Stimulated activated naive CD4-positive, alpha-beta T cell (primary cell): ENCODE measurements at regions not wholly inside any gene's neighbourhood (a gene's known extent, or its start where the extent isn't known, plus 50 kb on each side); places are given as distances from the start of the nearest gene placed in this dataset.

Experiments
- DNase-seq, 6 experiments: peaks; one replicate each; lab custom pipeline; 2025; lab: John Stamatoyannopoulos, UW

DNA sequence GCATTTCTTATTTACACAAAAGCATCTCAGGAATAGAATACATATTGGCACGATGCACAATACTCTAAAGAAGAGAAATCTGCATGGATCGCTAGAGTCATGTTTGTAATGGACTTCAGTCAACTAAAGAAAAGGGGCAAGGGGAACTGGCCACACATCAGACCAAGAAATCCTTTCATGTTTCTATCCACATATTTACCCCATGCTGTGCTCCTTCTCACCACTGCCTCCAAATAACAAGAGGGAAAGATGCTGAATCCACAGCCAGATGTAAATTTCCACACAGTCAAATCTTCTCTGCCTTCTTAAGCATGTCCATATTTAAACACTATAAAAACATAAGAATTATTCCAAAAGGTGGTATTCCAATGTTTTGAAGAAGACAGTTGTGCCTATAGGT, 67.6 kb downstream of the COX18 start:
- DNase-seq = no peak

DNA sequence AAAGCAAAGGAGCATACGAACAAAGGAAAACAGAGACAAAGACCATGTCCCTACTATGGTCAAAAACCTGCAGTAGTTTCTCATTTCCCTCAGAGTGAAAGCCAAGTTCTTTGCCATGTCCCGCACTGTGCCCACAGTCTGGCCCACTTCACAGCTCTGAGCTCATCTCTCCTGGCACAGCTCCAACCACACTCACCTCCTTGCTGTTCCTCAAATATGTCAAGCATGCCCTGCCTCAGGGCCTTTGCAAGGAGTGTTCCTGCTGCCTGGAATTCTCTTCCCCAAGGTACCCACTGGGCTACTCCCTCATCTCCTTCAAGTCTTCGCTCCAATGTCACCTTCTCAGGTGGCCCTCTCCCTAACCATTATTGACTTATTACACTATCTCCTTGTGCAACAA, 72.1 kb downstream of the COX18 start:
- no peak for DNase-seq

DNA sequence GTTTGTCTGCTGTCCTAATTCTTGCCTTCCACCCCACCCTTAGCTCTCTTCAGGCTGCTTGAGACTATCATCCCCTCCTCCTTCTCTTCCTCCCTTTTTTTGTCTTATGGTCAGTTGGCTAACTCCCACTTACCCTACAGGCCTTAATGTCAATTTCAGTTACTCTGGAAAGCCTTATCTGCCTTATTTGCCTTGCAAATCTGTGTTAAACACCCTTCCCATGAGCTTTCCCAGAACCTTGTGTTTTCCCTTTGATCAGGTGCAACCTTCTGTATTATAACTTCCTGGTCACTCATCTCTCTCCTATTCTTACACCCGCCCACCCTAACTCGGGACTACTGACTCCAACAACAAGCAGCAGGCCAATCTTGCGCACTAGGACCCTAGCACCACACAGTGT, 74.8 kb downstream of the COX18 start:
- no peak for DNase-seq

DNA sequence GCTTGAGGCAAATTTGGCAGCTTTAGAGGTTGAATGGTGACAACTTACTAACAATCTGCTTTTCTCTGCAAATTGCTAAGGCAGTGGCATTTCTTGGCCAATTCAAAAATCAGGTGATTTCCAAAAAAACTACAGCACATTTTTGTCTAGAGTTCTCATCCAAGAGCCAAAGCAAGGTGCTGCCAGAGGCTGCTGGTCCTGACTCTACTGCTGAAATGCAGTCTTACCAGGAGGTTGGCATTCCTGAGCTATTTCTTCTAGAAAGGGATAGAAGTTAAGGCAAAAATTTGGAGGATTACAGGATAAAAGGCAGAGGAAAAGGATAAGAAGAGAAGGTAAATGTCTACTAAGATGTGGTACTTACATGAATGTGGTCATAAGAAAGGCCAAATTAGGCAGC, 75.6 kb downstream of the COX18 start:
- no peak for DNase-seq

- no peak for DNase-seq
Measured at GRCh38 chr4:72991873-72992272, 77.6 kb downstream of the COX18 start.

DNA sequence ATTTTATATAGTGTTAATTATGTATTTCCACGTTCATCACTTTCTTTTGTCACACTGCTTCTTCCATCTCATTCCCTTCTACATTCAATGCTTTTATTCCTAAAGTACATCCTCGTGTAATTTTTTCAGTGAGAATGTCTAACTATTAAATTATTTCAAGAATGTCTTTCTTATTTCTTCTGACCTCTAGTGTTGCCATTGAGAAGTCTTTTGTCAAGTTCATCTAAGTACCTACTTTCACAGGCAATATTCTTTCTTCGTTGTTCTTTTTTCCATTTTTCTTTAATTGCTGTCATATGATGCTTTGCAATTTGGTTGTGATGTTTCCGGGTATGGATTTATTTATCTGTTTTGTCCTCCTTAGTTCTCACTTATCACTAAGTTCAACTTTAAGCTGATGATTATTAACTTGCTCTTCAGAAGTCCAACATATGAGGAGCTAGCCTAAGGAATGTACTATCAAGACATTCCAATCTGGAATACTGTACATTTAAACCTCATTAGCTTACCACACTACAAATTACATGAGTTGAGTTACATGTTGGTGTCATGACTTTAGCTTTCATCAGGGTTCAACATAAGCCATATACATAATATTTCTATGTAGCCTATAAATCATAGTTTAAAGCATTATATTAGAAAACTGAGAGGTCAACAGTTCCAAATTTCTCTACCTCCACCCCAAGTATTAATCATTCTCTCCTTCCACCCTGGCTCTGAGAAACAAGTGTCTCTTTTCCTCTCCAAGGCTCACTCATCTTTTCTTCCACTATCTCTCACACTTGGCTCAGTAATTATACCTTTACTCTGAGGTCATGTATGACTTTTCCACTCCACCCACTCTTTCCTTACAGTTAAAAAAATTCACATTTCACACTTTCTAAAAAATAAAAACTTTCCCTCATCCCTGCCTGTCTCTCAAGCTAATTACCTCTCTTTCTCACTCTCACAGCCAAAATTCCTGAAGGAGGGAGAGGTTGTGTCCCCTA, 81.5 kb downstream of the COX18 start:
- no peak for DNase-seq

DNA sequence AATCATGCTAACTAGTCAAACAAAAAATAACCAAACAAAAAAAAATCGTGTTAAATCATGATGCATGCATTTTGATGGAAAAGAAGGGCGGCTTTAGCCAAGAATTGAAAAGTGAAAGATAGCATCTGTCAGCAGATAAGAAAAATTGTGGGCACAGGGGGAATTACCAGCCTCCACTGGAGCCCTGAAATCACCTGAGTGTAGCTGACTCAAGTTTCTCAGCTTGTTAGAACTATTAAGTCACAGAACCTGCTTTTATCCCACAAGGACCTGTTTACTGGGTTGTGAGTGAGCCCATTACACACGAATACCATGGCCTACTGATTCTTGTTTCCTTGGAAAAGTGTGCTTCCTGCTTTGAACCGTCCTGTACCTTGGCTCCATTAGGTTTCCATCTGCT, 85.2 kb downstream of the COX18 start:
- DNase-seq = no peak

- DNase-seq = no peak
Measured at GRCh38 chr4:72983709-72984108, 85.8 kb downstream of the COX18 start.

- DNase-seq = no peak
Measured at GRCh38 chr4:72977936-72978485, 91.5 kb downstream of the COX18 start.

DNA sequence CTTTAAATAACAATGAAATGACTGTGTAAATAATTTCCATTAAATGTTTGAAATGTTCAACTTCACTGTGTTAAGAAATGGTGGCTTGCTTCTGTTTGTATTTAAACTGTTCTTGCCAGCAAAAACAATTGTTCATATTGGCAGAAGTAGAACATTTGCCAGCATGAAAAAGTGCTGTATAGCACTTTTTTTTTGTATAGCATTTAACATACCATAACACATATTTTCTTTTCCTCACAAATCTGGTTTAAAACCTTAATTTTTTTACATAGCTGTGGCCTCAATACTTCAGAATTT, 94.1 kb downstream of the COX18 start:
- no peak for DNase-seq

GRCh38 chr4:72974694-72975487, 94.6 kb downstream of the COX18 start:
- no peak for DNase-seq

DNA sequence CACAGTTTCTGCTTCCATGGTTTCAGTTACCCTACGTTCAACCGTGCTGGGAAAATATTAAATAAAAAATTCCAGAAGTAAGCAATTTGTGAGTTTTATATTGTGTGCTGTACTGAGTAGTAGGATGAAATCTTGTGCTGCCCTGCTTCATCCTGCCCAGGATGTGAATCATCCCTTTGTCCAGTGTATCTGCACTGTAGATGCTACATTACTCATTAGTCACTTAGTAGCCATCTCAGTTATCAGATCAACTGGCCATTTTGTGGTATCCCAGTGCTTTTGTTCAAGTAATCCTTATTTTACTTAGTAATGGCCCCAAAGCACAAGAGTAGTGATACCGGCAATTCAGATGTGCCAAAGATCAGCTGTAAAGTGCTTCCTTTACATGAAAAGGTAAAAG, 97.9 kb downstream of the COX18 start:
- DNase-seq = no peak

DNA sequence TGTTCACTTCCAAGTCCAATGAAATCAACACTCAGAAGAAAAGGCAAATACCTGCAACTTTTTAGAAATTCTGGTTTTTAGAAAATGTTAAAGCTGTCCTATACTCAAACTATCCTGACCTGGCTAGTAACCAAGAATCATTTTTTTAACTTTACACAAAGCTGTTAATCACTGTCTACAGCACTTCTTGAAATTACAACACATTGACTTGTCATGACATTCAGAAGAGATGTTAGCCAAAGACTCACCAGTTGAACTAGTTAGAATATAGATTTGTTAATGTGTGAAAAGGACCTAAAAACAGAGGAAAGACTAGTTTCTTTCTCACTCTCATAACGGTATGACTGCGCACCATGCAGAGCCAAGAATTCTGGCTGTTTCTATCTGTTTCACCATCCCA, 98.8 kb downstream of the COX18 start:
- no peak for DNase-seq

- no peak for DNase-seq
Measured at GRCh38 chr4:72969976-72970375, 99.5 kb downstream of the COX18 start.

- no peak for DNase-seq
Measured at GRCh38 chr4:72966652-72967051, 102.9 kb downstream of the COX18 start.

GRCh38 chr4:72959411-72959810, 110.1 kb downstream of the COX18 start:
- no peak for DNase-seq

- no peak for DNase-seq
Measured at GRCh38 chr4:72954811-72955210, 114.7 kb downstream of the COX18 start.

DNA sequence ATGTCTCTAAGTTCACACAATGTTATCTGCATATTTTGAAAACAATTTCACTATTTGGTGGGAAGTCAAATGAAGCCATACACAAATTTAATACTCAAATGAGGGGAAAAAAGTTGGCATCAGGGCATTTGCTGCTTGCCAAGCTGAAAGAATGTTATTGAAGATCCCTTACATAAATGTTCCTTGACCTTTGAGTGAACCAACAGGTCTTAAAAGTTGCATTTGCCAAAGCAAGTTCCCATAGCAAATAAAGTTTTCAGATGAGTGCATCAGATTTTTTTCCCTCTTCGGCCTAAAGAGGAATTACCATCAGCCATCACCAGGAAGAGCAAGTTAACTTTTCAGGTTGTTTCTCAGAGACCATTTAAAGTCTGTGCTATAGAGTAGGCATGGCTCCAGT, 115.9 kb downstream of the COX18 start:
- no peak for DNase-seq

- no peak for DNase-seq
Measured at GRCh38 chr4:72951628-72952027, 117.9 kb downstream of the COX18 start.

DNA sequence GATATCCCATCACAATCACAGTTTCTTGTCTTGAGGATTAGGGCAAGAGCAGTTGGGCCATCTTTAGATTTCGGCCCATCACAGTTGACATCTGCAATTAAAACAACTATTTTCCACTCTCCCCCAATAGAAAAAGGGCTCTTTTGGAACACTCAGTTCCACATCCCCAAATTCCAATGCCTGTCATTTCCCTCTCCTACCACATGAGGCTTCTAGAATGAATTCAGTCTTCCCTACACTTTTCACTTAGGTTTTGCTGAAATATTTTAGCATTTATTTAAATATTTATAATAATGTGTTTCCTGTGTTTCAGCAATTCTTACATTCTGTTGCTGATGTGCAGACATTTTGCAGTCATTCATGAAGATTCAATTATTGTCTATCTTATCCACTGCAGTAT, 118.4 kb downstream of the COX18 start:
- no peak for DNase-seq

DNA sequence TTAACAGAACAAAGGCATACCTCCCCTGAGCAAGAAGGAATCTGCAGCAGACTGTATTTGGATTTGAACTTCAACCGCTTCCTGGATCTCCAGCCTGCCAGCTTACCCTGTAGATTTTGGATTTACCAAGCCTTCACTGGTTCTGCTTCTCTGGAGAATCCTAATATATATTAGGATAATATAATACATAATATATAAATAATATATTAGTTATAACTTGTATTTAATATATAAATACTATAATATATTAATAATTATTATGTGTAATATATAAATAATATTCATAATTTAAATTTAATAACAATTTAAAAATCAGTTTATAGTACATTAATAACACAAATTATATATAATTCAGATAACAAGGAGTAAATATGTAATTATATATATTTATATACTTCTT, 121.4 kb downstream of the COX18 start:
- no peak for DNase-seq

DNA sequence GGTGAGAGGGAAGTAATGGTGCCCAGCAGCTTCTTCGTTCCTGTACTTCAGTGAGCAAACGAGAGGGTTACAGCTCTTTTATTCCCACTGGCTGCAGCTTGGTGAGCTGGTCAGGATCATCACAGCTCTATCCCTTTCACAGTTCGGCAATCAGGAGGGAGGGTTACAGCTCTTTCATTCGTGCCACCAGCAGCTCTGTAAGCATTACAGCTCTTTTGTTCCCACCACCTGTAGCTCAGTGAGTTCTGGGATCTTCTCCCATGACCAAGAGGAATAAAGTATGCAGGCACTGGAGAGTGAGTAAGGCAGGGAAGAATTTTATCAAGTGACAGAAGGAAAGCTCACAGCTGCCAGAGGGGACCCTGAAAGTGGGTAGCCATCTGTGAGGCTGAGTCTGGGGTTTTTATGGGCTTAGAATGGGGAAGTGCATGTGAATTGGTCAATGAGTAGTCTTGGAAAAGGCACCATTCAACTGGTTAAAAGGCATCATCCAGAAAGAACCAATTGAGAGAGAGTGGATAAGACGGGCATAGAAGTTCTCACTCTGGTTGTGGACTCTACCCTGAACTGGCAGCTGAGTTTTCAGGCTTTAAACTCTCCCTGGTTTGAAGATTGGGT, 123.7 kb downstream of the COX18 start:
- no peak for DNase-seq

GRCh38 chr4:72942565-72942964, 127.0 kb downstream of the COX18 start:
- DNase-seq = no peak
